Thyroid gland (tissue), 4 donors: ENCODE measurements at regions not wholly inside any gene's neighbourhood (a gene's known extent, or its start where the extent isn't known, plus 50 kb on each side); places are given as distances from the start of the nearest gene placed in this dataset.

Experiments used
- CTCF ChIP-seq, 6 experiments: fragments of 200-600 bp in 3 of 6; fragments of 450-650 bp in 3 of 6; sonication (generic) in 3 of 6; IDR thresholded peaks; one replicate each; pipeline ENCODE4 v1.5.1; 2016 to 2019; ENCODE audit warnings: antibody characterized with exemption in 6 of 6, mild to moderate bottlenecking in 2 of 6, inconsistent platforms in 1 of 6, moderate library complexity in 1 of 6
- POLR2A ChIP-seq, 2 donors: fragments of 450-650 bp; IDR thresholded peaks; one replicate each; pipeline ENCODE4 v1.6.1; 2017; ENCODE audit warnings: antibody characterized with exemption in 2 of 2, mild to moderate bottlenecking in 2 of 2, moderate library complexity in 1 of 2

GRCh38 chrY:19095460-19095859 is 321.9 kb upstream of the HSFY2 start:
- TF ChIP-seq CTCF (IDR thresholded peaks at IDR 0.05) (no peak), POLR2A (IDR thresholded peaks at IDR 0.05) (no peak)
